H1 (cell line): ENCODE measurements at regions not wholly inside any gene's neighbourhood (a gene's known extent, or its start where the extent isn't known, plus 50 kb on each side); places are given as distances from the start of the nearest gene placed in this dataset.

Experiments
- CTCF ChIA-PET: fragments of 300-600 bp; sonication (Branson Sonifier 250); formaldehyde crosslinking; loops from one replicate; lab custom pipeline; 2021; ENCODE audit not compliant: partially characterized antibody; lab: Charles Lee
- POLR2A ChIA-PET: fragments of 300-600 bp; sonication (Branson Sonifier 250); formaldehyde crosslinking; loops from one replicate; lab custom pipeline; 2021; ENCODE audit warnings: inconsistent platforms; ENCODE audit not compliant: partially characterized antibody; lab: Charles Lee
- DNase-seq, 2 experiments: peaks; one replicate each; pipeline versions ENCODE4 v3.0.0 to v3.0.0-alpha.2; 2010 to 2022; ENCODE audit warnings: low spot score in 2 of 2, low read depth in 1 of 2, mixed read lengths in 1 of 2
- FAIRE-seq: peaks from 2 replicates; lab custom pipeline; 2011; peaks lifted over from hg19 to GRCh38; lab: Jason Lieb, UNC
- H2AFZ ChIP-seq: 2 replicates; pipeline ENCODE4 v1.8.1; 2012; ENCODE audit warnings: low read length, inconsistent platforms
- H2AK5ac ChIP-seq: 2 replicates; pipeline ENCODE4 v1.6.1; 2013; ENCODE audit warnings: low read depth, low read length
- H2BK120ac ChIP-seq: replicated peaks from 2 replicates; pipeline ENCODE3; 2013; ENCODE audit warnings: low read depth, low read length, inconsistent platforms
- H2BK12ac ChIP-seq: 2 replicates; pipeline ENCODE4 v1.6.1; 2013; ENCODE audit warnings: low read depth, low read length
- H2BK15ac ChIP-seq: 2 replicates; pipeline ENCODE4 v1.6.1; 2013; ENCODE audit warnings: low read length
- H2BK20ac ChIP-seq: 2 replicates; pipeline ENCODE4 v1.6.1; 2013; ENCODE audit warnings: low read length
- H2BK5ac ChIP-seq: 2 replicates; pipeline ENCODE4 v1.6.1; 2013; ENCODE audit warnings: low read depth, low read length
- H3K14ac ChIP-seq: 2 replicates; pipeline ENCODE4 v1.6.1; 2013; ENCODE audit warnings: inconsistent platforms; ENCODE audit not compliant: insufficient read length
- H3K18ac ChIP-seq: 2 replicates; pipeline ENCODE4 v1.6.1; 2013; ENCODE audit warnings: low read length; ENCODE audit errors: extremely low read depth
- H3K23ac ChIP-seq: 2 replicates; pipeline ENCODE4 v1.6.1; 2013; ENCODE audit warnings: inconsistent platforms; ENCODE audit not compliant: insufficient read length
- H3K23me2 ChIP-seq: 2 replicates; pipeline ENCODE4 v1.6.1; 2013; ENCODE audit warnings: low read depth, low read length
- H3K27ac ChIP-seq: 2 replicates; pipeline ENCODE4 v1.6.1; 2011; ENCODE audit warnings: low read depth, low read length, inconsistent platforms
- H3K27me3 ChIP-seq, 4 experiments: replicated peaks in 1 of 4; 1 replicate in 1 of 4; 2 replicates in 3 of 4; pipeline versions ENCODE4 v1.6.1 to v1.8.1; 2011 to 2013; ENCODE audit warnings: low read length in 3 of 4, mild to moderate bottlenecking in 3 of 4, inconsistent platforms in 2 of 4, mixed read lengths in 2 of 4, moderate library complexity in 1 of 4; ENCODE audit not compliant: control insufficient read depth in 3 of 4, insufficient read depth in 3 of 4; ENCODE audit errors: extremely low read depth in 1 of 4
- H3K36me3 ChIP-seq, 4 experiments: 2 replicates each; pipeline versions ENCODE4 v1.6.1 to v1.8.1; 2011 to 2013; ENCODE audit warnings: mild to moderate bottlenecking in 4 of 4, low read length in 3 of 4, moderate library complexity in 2 of 4, control low read depth in 1 of 4, inconsistent platforms in 1 of 4; ENCODE audit not compliant: insufficient read depth in 4 of 4, control insufficient read depth in 2 of 4
- H3K4ac ChIP-seq: replicated peaks from 2 replicates; pipeline ENCODE3; 2013; ENCODE audit warnings: low read length, low read depth, mixed read lengths, inconsistent platforms; ENCODE audit not compliant: insufficient read length
- H3K4me1 ChIP-seq, 4 experiments: replicated peaks in 1 of 4; 1 replicate in 1 of 4; 2 replicates in 3 of 4; pipeline versions ENCODE4 v1.6.1 to v1.8.1; 2011 to 2013; ENCODE audit warnings: low read length in 3 of 4, inconsistent platforms in 2 of 4, mixed read lengths in 1 of 4; ENCODE audit not compliant: insufficient read depth in 4 of 4, control insufficient read depth in 3 of 4
- H3K4me2 ChIP-seq, 2 experiments: 2 replicates each; pipeline versions ENCODE4 v1.6.1 to v1.8.1; 2011 to 2013; ENCODE audit warnings: low read depth in 2 of 2, low read length in 2 of 2, control low read depth in 1 of 2, inconsistent platforms in 1 of 2, mild to moderate bottlenecking in 1 of 2; ENCODE audit not compliant: insufficient read depth in 1 of 2
- H3K4me3 ChIP-seq, 4 experiments: fragments of 200-600, 300-600 bp in 1 of 4; sonication (generic), shearing (Covaris generic), sonication (Bioruptor Twin) in 1 of 4; 2 replicates each; pipeline versions ENCODE4 v1.5.1 to v1.8.1; 2011 to 2016; ENCODE audit warnings: low read length in 4 of 4, low read depth in 3 of 4, control low read depth in 2 of 4, inconsistent platforms in 2 of 4, mild to moderate bottlenecking in 2 of 4, mixed read lengths in 1 of 4, moderate library complexity in 1 of 4; ENCODE audit not compliant: insufficient read depth in 2 of 4; ENCODE audit errors: extremely low read depth in 1 of 4
- H3K56ac ChIP-seq: replicated peaks from 2 replicates; pipeline ENCODE3; 2013; ENCODE audit warnings: low read depth, mild to moderate bottlenecking, mixed read lengths, low read length, inconsistent platforms; ENCODE audit not compliant: insufficient read length
- H3K79me1 ChIP-seq: 2 replicates; pipeline ENCODE4 v1.6.1; 2013; ENCODE audit warnings: low read depth, low read length, control low read depth
- H3K79me2 ChIP-seq, 2 experiments: 2 replicates each; pipeline versions ENCODE4 v1.6.1 to v1.8.1; 2012 to 2013; ENCODE audit warnings: low read length in 2 of 2, mild to moderate bottlenecking in 2 of 2, inconsistent platforms in 1 of 2; ENCODE audit not compliant: insufficient read depth in 2 of 2, control insufficient read depth in 1 of 2
- H3K9ac ChIP-seq, 4 experiments: replicated peaks in 1 of 4; 1 replicate in 1 of 4; 2 replicates in 3 of 4; pipeline versions ENCODE4 v1.6.1 to v1.8.1; 2011 to 2013; ENCODE audit warnings: low read depth in 3 of 4, low read length in 3 of 4, control low read depth in 2 of 4, mild to moderate bottlenecking in 2 of 4, moderate library complexity in 2 of 4, inconsistent platforms in 1 of 4; ENCODE audit errors: extremely low read depth in 1 of 4
- H3K9me3 ChIP-seq, 2 experiments: 2 replicates each; pipeline versions ENCODE4 v1.6.1 to v1.8.1; 2012 to 2013; ENCODE audit warnings: mild to moderate bottlenecking in 2 of 2, moderate library complexity in 2 of 2, control low read depth in 1 of 2, inconsistent platforms in 1 of 2, low read depth in 1 of 2, low read length in 1 of 2, mixed read lengths in 1 of 2; ENCODE audit not compliant: insufficient read depth in 2 of 2
- H4K20me1 ChIP-seq, 2 experiments: replicated peaks in 1 of 2; 2 replicates each; pipeline versions ENCODE3 to v1.8.1; 2011 to 2013; ENCODE audit warnings: inconsistent platforms in 2 of 2, low read length in 2 of 2, mild to moderate bottlenecking in 1 of 2; ENCODE audit not compliant: insufficient read depth in 2 of 2, control insufficient read depth in 1 of 2
- H4K5ac ChIP-seq: 2 replicates; pipeline ENCODE4 v1.6.1; 2013; ENCODE audit warnings: low read length, low read depth, mixed read lengths, inconsistent platforms; ENCODE audit not compliant: insufficient read length
- H4K8ac ChIP-seq: 2 replicates; pipeline ENCODE4 v1.8.0; 2013; ENCODE audit warnings: mild to moderate bottlenecking, moderate library complexity, low read length, inconsistent platforms; ENCODE audit not compliant: insufficient read depth; ENCODE audit errors: extremely low read depth
- H4K91ac ChIP-seq: replicated peaks from 2 replicates; pipeline ENCODE3; 2013; ENCODE audit warnings: low read length, mixed read lengths, inconsistent platforms; ENCODE audit not compliant: insufficient read length
- BRCA1 ChIP-seq: IDR thresholded peaks from 2 replicates; pipeline ENCODE4 v1.6.1; 2012; ENCODE audit warnings: low read depth, low read length, improper control_type of control experiment
- EGR1 ChIP-seq: IDR thresholded peaks from 2 replicates; pipeline ENCODE4 v1.6.1; 2011; ENCODE audit warnings: low read depth, low read length, borderline replicate concordance
- EZH2 ChIP-seq: fragments of 200-600 bp; sonication (generic); IDR thresholded peaks from 2 replicates; pipeline ENCODE4 v1.7.1; 2012; ENCODE audit warnings: low read depth, mild to moderate bottlenecking, moderate library complexity, low read length, inconsistent platforms; ENCODE audit not compliant: severe bottlenecking
- FOSL1 ChIP-seq: IDR thresholded peaks from 2 replicates; pipeline ENCODE4 v1.6.1; 2011; ENCODE audit warnings: mild to moderate bottlenecking, low read depth, low read length, moderate library complexity; ENCODE audit not compliant: insufficient read depth
- GTF2F1 ChIP-seq: IDR thresholded peaks from 2 replicates; pipeline ENCODE4 v1.6.1; 2012; ENCODE audit warnings: low read depth, low read length, improper control_type of control experiment, borderline replicate concordance
- JUN ChIP-seq: IDR thresholded peaks from 2 replicates; pipeline ENCODE4 v1.6.1; 2011; ENCODE audit warnings: low read depth, mild to moderate bottlenecking, improper control_type of control experiment, low read length
- KDM1A ChIP-seq: fragments of 200-600, 300-600 bp; sonication (generic); IDR thresholded peaks from 2 replicates; pipeline ENCODE4 v1.7.1; 2016; ENCODE audit warnings: mild to moderate bottlenecking, low read length, borderline replicate concordance
- KDM5A ChIP-seq: fragments of 200-600 bp; IDR thresholded peaks from 2 replicates; pipeline ENCODE4 v1.7.1; 2012; ENCODE audit warnings: mild to moderate bottlenecking, low read length, inconsistent platforms, mixed read lengths
- POLR2A ChIP-seq, 2 experiments: IDR thresholded peaks; 1 replicate in 1 of 2; 2 replicates in 1 of 2; pipeline ENCODE4 v1.6.1; 2011; ENCODE audit warnings: low read depth in 2 of 2, low read length in 2 of 2, mild to moderate bottlenecking in 2 of 2; ENCODE audit errors: control extremely low read depth in 1 of 2
- RAD21 ChIP-seq, 2 experiments: IDR thresholded peaks in 1 of 2; conservative IDR thresholded peaks in 1 of 2; 2 replicates each; pipeline ENCODE4 v1.6.1; 2011; ENCODE audit warnings: low read depth in 2 of 2, low read length in 2 of 2, improper control_type of control experiment in 1 of 2, inconsistent platforms in 1 of 2, mild to moderate bottlenecking in 1 of 2, moderate library complexity in 1 of 2
- SIN3A ChIP-seq, 2 experiments: IDR thresholded peaks in 1 of 2; conservative IDR thresholded peaks in 1 of 2; 2 replicates each; pipeline ENCODE4 v1.6.1; 2011 to 2012; ENCODE audit warnings: low read length in 2 of 2, improper control_type of control experiment in 1 of 2, low read depth in 1 of 2, mild to moderate bottlenecking in 1 of 2
- SIRT6 ChIP-seq: IDR thresholded peaks from one replicate; pipeline ENCODE4 v1.7.1; 2012; ENCODE audit warnings: low read length, inconsistent platforms
- TAF1 ChIP-seq: IDR thresholded peaks from 2 replicates; pipeline ENCODE4 v1.6.1; 2011; ENCODE audit warnings: mild to moderate bottlenecking, low read depth, low read length
- TAF7 ChIP-seq: optimal IDR thresholded peaks from 2 replicates; pipeline ENCODE3; 2011; ENCODE audit warnings: low read depth, mild to moderate bottlenecking, inconsistent platforms, low read length, moderate library complexity, borderline replicate concordance
- WGBS, 2 experiments: shearing (Covaris generic) in 1 of 2; methylation state at CpG; one replicate each; pipeline versions ENCODE4 v1.1.6 to v1.1.7; 2013 to 2015; ENCODE audit warnings: low lambda C conversion rate in 2 of 2, mixed read lengths in 2 of 2, inconsistent platforms in 1 of 2, low coverage in 1 of 2, missing lambda C conversion rate in 1 of 2; ENCODE audit not compliant: insufficient replicate concordance in 2 of 2, insufficient coverage in 1 of 2, insufficient read length in 1 of 2; ENCODE audit errors: extremely low coverage in 1 of 2, missing lambda C conversion rate in 1 of 2; 5-methylcytosine and 5-hydroxymethylcytosine counted together

DNA sequence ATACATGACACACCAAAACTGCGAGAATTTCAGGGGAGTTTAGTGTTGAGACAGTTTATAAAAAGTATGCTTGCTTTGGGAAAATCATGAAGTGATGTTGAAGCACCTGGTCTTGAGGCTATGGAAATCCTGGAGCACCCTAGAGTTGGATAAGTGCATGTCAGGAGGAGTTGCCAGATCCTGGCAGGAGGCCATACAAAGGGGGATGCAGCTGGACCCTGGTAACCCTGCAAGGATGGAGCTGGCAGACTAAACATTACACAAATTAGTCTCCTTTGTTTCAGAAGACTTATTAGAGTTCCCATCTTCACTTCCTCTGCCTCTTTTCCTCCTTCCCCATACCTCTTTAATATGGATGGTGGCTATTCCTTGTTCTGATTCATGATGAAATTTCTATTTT lies 907.0 kb downstream of the BCL11B start:
- Histone ChIP-seq H3K79me2 (no peaks in the 10 kb centered on the region), H4K20me1 (no peaks in the 10 kb centered on the region), H2BK12ac (no peak overlapping the region), H3K18ac (no peak overlapping the region), H3K27ac (no peak overlapping the region), H4K5ac (no peak overlapping the region), H3K4me1 (no peaks in the 10 kb centered on the region), H3K23me2 (no peaks in the 10 kb centered on the region), H2BK20ac (no peak overlapping the region), H2BK15ac (no peak overlapping the region), H3K23ac (no peak overlapping the region), H2BK120ac (no peak overlapping the region), H4K8ac (no peak overlapping the region), H3K14ac (no peak overlapping the region), H3K4me3 (no peak overlapping the region), H3K9me3 (peaks cover 0 to 8% of the 10 kb centered on the region in 2 experiments; a peak in 2 of 4 replicates), H2BK5ac (no peak overlapping the region), H3K27me3 (no peaks in the 10 kb centered on the region), H3K4ac (no peak overlapping the region), H3K36me3 (no peaks in the 10 kb centered on the region), H3K4me2 (no peak overlapping the region), H3K79me1 (no peaks in the 10 kb centered on the region), H2AK5ac (no peak overlapping the region), H3K56ac (no peak overlapping the region), H3K9ac (no peak overlapping the region), H4K91ac (no peak overlapping the region), H2AFZ (no peak overlapping the region; the same call in 1 of the 2 replicates)
- 96% methylated on average over 1 of the region's 1 CpG; no CpG with 5 or more reads in 1 of the 2 experiments for WGBS, 2 experiments
- no peak for TF ChIP-seq TAF1
- TF ChIP-seq GTF2F1, result no peak
- no peak for TF ChIP-seq SIN3A (conservative IDR thresholded peaks at IDR 0.05 in 1 of 2, IDR thresholded peaks at IDR 0.05 in 1 of 2; ENCODE audit: low read depth in 1 of 2, low read length in 2 of 2)
- TF ChIP-seq SIRT6, result no peak
- TF ChIP-seq TAF7, result no peak
- no peak for TF ChIP-seq RAD21 (IDR thresholded peaks at IDR 0.05 in 1 of 2, conservative IDR thresholded peaks at IDR 0.05 in 1 of 2; ENCODE audit: low read depth in 2 of 2, low read length in 2 of 2)
- no peak for TF ChIP-seq POLR2A (IDR thresholded peaks at IDR 0.05; ENCODE audit: control extremely low read depth in 1 of 2, low read depth in 2 of 2, low read length in 2 of 2)
- no peak for TF ChIP-seq BRCA1
- no peak for TF ChIP-seq FOSL1
- no peak for TF ChIP-seq KDM5A
- no peak for TF ChIP-seq EGR1
- no peak for TF ChIP-seq EZH2
- no peak for TF ChIP-seq JUN
- no peak for TF ChIP-seq KDM1A
- POLR2A ChIA-PET, result no interaction called here
- DNase-seq (no peak), FAIRE-seq (no peak)
- CTCF ChIA-PET, result no interaction called here
